ENCODE measurements at regions not wholly inside any gene's neighbourhood (a gene's known extent, or its start where the extent isn't known, plus 50 kb on each side); places are given as distances from the start of the nearest gene placed in this dataset.

DNA sequence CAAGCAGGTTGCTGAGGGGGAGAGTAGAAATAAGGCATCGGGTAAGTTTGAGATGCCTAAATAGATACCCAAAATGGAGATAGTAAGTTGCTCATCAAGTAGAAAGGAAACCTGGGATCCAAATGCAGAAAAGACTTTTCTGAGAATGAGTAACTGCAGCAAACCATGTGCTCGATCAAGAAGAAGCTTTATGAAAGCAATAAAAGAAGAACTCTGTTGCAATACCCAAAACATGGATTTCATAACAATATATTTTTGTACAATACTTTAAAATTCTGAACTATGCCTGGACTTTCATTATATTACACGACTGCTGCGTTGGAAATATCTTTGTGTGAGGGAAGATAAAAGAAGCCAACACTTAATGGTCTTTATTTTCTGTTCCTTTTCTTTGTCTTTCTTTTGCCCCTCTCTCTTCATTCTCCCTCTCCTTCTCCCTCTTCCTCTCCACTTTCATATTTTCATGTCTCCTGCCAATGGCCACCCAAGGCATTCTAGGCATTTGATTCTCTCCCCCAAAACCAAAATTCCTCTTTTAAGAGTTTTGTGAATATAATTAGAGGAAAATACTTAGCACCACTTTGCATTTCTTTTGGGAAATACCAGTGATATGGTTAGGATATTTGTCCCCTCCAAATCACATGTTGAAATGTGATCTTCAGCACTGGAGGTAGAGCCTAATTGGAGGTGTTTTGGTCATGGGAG is 257.6 kb downstream of the MREG start:
- H3K9me3 ChIP-seq (ENCODE audit: low read length) = no peaks in the 10 kb centered on the region
- TF ChIP-seq, protein P1, sequence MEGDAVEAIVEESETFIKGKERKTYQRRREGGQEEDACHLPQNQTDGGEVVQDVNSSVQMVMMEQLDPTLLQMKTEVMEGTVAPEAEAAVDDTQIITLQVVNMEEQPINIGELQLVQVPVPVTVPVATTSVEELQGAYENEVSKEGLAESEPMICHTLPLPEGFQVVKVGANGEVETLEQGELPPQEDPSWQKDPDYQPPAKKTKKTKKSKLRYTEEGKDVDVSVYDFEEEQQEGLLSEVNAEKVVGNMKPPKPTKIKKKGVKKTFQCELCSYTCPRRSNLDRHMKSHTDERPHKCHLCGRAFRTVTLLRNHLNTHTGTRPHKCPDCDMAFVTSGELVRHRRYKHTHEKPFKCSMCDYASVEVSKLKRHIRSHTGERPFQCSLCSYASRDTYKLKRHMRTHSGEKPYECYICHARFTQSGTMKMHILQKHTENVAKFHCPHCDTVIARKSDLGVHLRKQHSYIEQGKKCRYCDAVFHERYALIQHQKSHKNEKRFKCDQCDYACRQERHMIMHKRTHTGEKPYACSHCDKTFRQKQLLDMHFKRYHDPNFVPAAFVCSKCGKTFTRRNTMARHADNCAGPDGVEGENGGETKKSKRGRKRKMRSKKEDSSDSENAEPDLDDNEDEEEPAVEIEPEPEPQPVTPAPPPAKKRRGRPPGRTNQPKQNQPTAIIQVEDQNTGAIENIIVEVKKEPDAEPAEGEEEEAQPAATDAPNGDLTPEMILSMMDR (IDR thresholded peaks at IDR 0.05; ENCODE audit: low read length) = no peak
- TF ChIP-seq EZH2 (IDR thresholded peaks at IDR 0.05; ENCODE audit: borderline replicate concordance, low read length) = no peak
- H3K9me2 ChIP-seq (ENCODE audit: low read depth, low read length) = no peaks in the 10 kb centered on the region
- no peak overlapping the region for H3K27ac ChIP-seq (ENCODE audit: low read depth, low read length, poor library complexity, severe bottlenecking)
- no peaks in the 10 kb centered on the region for H3K36me3 ChIP-seq (ENCODE audit: insufficient read depth, low read length)
- no peaks in the 10 kb centered on the region for H3K27me3 ChIP-seq (ENCODE audit: insufficient read depth, low read length)
- no peaks in the 10 kb centered on the region for H3K4me1 ChIP-seq (ENCODE audit: insufficient read depth, low read length, severe bottlenecking)
- H3K4me2 ChIP-seq (ENCODE audit: low read length) = no peak overlapping the region
- H3K9ac ChIP-seq (ENCODE audit: low read length) = no peak overlapping the region
- no peak overlapping the region for H2AFZ ChIP-seq (ENCODE audit: low read length)
- no peak overlapping the region for H3K4me3 ChIP-seq (ENCODE audit: low read depth, low read length, poor library complexity, severe bottlenecking)
- no peaks in the 10 kb centered on the region for H3K79me2 ChIP-seq (ENCODE audit: insufficient read depth, low read length)
- no peaks in the 10 kb centered on the region for H3F3A ChIP-seq (ENCODE audit: insufficient read depth, low read length)
- H4K20me1 ChIP-seq (ENCODE audit: insufficient read depth, low read length) = no peaks in the 10 kb centered on the region

DNA sequence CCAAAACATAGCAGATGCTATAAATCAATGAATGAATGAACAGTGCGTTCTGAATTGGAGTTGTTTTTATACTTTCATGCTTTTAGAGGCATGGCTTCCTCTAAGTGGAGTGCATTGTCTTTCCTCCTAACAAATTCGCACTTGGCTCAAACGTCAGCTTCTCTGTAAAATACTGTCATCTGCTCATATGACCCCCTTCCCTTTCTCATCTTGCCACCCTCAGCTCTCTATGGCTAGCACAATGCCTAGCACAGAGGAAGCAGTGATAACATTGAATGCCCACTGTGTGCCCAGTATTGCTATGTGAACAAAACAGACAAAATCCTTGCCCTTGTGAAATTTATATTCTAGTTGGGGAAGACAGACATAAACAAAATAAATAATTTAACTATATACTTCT is 258.8 kb downstream of the MREG start:
- TF ChIP-seq, protein P1 (IDR thresholded peaks at IDR 0.05; ENCODE audit: low read length) = no peak
- no peak for TF ChIP-seq EZH2 (IDR thresholded peaks at IDR 0.05; ENCODE audit: borderline replicate concordance, low read length)
- Histone ChIP-seq H3K9me2 (ENCODE audit: low read depth, low read length) (no peaks in the 10 kb centered on the region), H3K27ac (ENCODE audit: low read depth, low read length, poor library complexity, severe bottlenecking) (no peak overlapping the region), H3K79me2 (ENCODE audit: insufficient read depth, low read length) (no peaks in the 10 kb centered on the region), H4K20me1 (ENCODE audit: insufficient read depth, low read length) (no peaks in the 10 kb centered on the region), H3K27me3 (ENCODE audit: insufficient read depth, low read length) (no peaks in the 10 kb centered on the region), H2AFZ (ENCODE audit: low read length) (no peak overlapping the region), H3F3A (ENCODE audit: insufficient read depth, low read length) (no peaks in the 10 kb centered on the region), H3K9ac (ENCODE audit: low read length) (no peak overlapping the region), H3K36me3 (ENCODE audit: insufficient read depth, low read length) (no peaks in the 10 kb centered on the region), H3K4me2 (ENCODE audit: low read length) (no peak overlapping the region), H3K4me1 (ENCODE audit: insufficient read depth, low read length, severe bottlenecking) (no peaks in the 10 kb centered on the region), H3K4me3 (ENCODE audit: low read depth, low read length, poor library complexity, severe bottlenecking) (no peak overlapping the region), H3K9me3 (ENCODE audit: low read length) (no peaks in the 10 kb centered on the region)

DNA sequence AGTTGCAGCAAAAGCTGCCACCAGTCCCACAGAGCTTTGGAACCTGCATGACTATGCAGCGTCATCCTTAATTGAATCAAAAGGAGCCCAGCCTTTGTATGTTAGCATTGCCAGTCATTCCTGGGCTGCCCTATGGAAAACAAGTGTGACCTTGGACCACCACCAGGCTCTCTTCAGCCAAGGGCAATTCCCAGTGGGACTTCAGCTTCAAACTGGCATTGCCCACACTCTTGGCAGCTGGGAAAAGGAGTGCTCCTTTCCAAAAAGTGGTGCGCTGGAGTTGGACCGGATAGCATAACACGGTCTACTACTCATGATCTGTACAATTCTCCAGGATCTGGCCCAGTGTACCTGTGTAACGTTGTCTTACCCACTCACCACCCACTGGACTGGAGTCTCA is 259.5 kb downstream of the MREG start:
- Histone ChIP-seq H3K9me2 (ENCODE audit: low read depth, low read length) (no peaks in the 10 kb centered on the region), H3K4me2 (ENCODE audit: low read length) (no peak overlapping the region), H3K9ac (ENCODE audit: low read length) (no peak overlapping the region), H3K9me3 (ENCODE audit: low read length) (no peaks in the 10 kb centered on the region), H2AFZ (ENCODE audit: low read length) (no peak overlapping the region), H3K27me3 (ENCODE audit: insufficient read depth, low read length) (no peaks in the 10 kb centered on the region), H3K4me3 (ENCODE audit: low read depth, low read length, poor library complexity, severe bottlenecking) (no peak overlapping the region), H3K27ac (ENCODE audit: low read depth, low read length, poor library complexity, severe bottlenecking) (no peak overlapping the region), H3K79me2 (ENCODE audit: insufficient read depth, low read length) (no peaks in the 10 kb centered on the region), H3F3A (ENCODE audit: insufficient read depth, low read length) (no peaks in the 10 kb centered on the region), H3K36me3 (ENCODE audit: insufficient read depth, low read length) (no peaks in the 10 kb centered on the region), H4K20me1 (ENCODE audit: insufficient read depth, low read length) (no peaks in the 10 kb centered on the region), H3K4me1 (ENCODE audit: insufficient read depth, low read length, severe bottlenecking) (no peaks in the 10 kb centered on the region)
- TF ChIP-seq, protein P1 (IDR thresholded peaks at IDR 0.05; ENCODE audit: low read length) = no peak
- TF ChIP-seq EZH2 (IDR thresholded peaks at IDR 0.05; ENCODE audit: borderline replicate concordance, low read length) = no peak
